HG03342 (cell line): ENCODE measurements at regions not wholly inside any gene's neighbourhood (a gene's known extent, or its start where the extent isn't known, plus 50 kb on each side); places are given as distances from the start of the nearest gene placed in this dataset.
"Not testable (repeated sequence)": the region's sequence is repeated elsewhere in the genome, so short reads cannot be mapped to it uniquely, and the experiment has no call there.

Experiments used
- ATAC-seq: cut with Tn5 transposase; IDR thresholded peaks from one replicate; pipeline ENCODE4 v1.9.1; 2021; ENCODE audit warnings: mild to moderate bottlenecking, moderate library complexity; ENCODE audit not compliant: unreplicated experiment

- no peak for ATAC-seq
Observed at GRCh38 chr11:98183034-98183433, 837.7 kb upstream of the CNTN5 start.

- no peak for ATAC-seq
Observed at GRCh38 chr11:98185245-98185644, 835.5 kb upstream of the CNTN5 start.

GRCh38 chr11:98194611-98195010, 826.1 kb upstream of the CNTN5 start:
- ATAC-seq, result no peak

DNA sequence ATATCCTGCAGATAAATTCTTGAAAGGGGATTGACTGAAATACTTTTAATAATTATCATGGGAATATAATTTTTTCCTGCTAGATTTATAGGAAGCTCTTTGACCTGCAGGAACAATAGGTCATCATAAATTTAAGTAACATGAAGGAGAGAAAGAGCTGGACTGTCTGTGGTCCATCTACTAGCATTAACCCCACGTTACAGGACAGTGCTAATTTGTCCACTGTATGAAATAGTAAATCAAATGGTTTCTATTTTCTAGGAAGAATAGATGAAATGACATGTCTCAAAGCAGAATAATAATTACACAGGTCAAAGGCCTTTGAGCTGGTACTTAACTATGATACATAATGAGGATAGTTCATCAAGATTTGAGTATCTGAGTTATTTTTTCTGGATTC, 825.4 kb upstream of the CNTN5 start:
- ATAC-seq, result no peak

DNA sequence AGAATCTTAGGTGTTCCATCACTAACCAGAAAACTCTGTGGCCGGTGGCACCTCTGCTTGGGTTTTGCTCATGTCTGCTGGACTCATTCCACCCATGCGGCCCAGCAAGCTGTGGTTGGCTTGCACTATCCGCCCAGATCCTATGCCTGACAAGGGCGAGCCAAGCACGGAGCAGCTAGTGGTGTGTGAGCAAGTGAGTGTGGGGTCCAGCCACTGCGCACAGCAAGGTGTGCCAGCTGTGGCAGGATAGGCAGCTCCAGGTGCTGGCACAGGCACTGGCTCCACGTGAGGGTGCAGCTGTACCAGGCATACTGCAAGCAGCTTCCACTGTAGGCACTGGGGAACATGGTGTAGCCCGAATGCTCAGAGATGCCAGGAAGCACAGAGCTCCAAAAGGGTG, 813.7 kb upstream of the CNTN5 start:
- no peak for ATAC-seq

DNA sequence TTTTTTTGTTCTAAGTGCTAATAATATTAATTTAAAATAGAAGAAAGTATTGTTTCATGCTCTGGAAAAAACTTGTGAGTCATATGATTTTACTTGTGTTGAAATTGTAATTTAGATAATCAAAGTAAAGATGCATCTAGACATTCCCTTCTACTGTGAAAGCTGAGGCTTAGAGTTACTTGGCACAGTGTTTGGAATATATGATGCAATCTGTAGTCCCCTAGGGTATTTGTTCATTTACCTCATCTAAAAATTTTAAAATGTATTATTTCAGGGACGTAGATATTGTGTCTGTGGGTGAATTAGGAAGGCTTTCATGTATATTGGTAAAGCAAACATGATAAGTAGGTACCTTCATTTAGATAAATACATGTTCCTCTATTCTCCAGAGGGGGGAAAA, 793.5 kb upstream of the CNTN5 start:
- ATAC-seq, result no peak

- ATAC-seq, result no peak
Observed at GRCh38 chr11:98230678-98231077, 790.1 kb upstream of the CNTN5 start.

GRCh38 chr11:98234698-98235097, 786.1 kb upstream of the CNTN5 start:
- no peak for ATAC-seq

GRCh38 chr11:98243897-98244296, 776.9 kb upstream of the CNTN5 start:
- ATAC-seq, result no peak

DNA sequence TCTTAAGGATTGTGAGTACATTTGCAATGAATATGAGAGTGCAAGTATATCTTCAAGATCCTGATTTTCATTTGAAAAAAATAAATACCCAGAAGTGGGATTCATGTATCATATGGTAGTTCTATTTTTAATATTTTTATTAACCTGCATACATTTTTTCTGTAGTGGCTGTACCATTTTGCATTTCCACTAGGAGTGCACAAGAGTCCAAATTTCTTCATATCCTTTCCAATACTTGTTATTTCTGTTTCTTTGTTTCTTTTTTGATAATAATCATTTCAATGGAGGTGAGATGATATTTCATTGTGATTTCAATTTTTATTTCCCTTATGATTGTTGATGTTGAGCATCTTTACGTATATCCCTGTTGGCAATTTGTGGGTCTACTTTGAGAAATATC, 759.8 kb upstream of the CNTN5 start:
- no peak for ATAC-seq

DNA sequence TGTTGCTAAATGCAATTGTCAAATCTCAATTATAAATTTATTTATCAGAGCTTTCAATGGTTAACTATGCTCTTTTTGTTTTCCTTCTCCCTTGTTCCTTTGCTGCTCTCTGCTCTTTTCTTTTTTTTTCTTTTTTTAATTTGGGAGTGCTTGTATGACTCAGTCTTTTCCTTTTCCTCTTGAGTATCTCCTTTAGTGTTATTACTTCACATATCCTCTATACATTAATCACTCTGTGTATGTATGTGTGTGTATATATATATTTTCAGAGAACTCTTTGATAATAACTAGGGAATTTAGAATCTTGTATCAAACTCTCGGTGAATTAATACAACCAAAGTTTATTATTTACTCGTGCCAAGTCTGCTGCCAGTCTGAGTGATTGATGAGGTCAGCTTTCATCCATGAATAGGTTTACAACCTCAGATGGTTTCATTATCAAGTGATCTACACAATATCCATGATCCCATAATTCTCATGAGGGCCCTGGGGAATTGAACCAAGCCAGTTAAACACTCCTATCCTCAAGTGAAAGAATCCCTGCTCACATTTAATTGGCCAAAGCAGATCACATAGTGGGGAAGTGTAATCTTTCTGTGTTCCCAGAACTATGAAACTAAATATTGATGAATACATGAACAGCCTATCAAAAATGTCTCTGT, 743.4 kb upstream of the CNTN5 start:
- no peak for ATAC-seq

GRCh38 chr11:98289617-98290263, 731.0 kb upstream of the CNTN5 start:
- no peak for ATAC-seq

GRCh38 chr11:98296091-98296880, 724.5 kb upstream of the CNTN5 start:
- ATAC-seq, result no peak

DNA sequence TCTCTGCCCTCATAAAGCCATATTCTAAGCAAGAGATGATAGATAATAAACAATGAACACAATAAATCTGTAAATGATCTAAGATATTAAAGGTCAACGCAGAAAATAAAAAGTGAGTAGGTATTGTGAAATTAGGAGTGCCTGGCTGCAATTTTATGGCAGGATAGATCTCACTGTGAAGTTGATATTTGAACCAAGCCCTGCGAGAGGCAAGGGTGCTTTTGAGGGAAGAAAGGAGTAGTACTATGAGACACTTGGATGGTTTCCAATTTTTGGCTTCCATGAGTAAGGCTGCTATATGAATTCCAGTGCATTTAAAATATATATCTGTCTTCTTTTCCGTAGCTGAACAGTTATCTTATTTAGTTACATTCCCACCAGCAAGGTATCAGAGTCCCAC, 720.0 kb upstream of the CNTN5 start:
- ATAC-seq, result no peak

DNA sequence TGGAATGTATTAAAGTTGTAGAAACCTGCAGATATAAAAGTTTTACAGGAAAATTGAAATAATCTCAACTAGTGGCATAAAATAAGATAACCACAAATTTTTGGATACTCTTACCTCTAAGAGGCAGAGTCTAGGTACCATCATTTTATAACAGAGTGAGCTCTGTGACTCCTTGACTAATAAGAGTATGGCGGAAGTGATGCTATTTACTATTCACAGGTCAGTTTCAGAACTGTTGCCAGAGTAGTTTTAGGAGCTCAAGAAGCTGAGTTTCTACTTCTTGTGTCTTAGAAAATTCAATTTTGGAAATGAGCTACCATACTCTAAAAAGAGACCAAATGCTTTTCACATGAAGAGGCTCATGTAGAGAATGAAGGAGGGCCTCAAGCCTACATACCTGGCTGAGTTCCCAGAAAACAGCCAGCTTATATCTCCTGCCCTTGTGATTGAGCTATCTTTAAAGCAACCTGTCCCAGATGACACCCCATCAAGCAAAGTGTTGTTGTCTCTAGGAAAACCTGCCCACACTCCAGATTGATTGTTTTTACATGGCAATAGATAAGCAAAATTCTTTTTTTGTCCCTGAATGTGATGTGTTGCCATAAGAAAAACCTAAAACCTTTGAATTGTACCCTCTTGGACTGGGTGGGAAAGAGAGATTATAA, 712.8 kb upstream of the CNTN5 start:
- no peak for ATAC-seq

GRCh38 chr11:98330306-98330705, 690.4 kb upstream of the CNTN5 start:
- ATAC-seq, result not testable (repeated sequence)

GRCh38 chr11:98358551-98358950, 662.2 kb upstream of the CNTN5 start:
- no peak for ATAC-seq

GRCh38 chr11:98365190-98365589, 655.6 kb upstream of the CNTN5 start:
- no peak for ATAC-seq

- no peak for ATAC-seq
Observed at GRCh38 chr11:98365941-98366340, 654.8 kb upstream of the CNTN5 start.

- ATAC-seq, result no peak
Observed at GRCh38 chr11:98390391-98390790, 630.4 kb upstream of the CNTN5 start.

GRCh38 chr11:98394500-98394899, 626.2 kb upstream of the CNTN5 start:
- ATAC-seq, result not testable (repeated sequence)

DNA sequence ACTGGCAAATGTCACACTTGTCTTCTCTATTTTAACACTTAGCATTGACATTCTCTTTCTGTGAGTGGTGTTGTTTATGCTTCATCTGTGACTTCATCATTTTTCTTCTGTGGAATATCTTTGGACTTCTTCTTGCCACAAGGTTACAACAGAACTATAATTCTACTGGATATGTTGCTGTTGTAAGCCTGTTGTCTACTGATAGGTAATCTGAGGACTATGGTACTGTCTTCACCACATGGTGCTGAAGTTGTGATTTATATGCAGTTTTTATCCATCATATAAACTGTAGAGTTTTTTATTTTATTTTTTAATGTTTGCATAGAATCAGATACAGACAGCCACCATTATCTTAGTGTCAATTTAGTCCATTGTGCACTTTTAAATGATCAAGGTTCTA, 622.2 kb upstream of the CNTN5 start:
- ATAC-seq, result no peak
